Transverse colon (tissue), 4 donors: ENCODE measurements at regions not wholly inside any gene's neighbourhood (a gene's known extent, or its start where the extent isn't known, plus 50 kb on each side); places are given as distances from the start of the nearest gene placed in this dataset.

Experiments used
- DNase-seq: peaks from one replicate; pipeline ENCODE4 v3.0.0-alpha.2; 2019
- H3K27ac ChIP-seq, 4 donors: fragments of 200-600 bp; sonication (generic); 2 replicates each; pipeline ENCODE4 v1.5.1; 2016 to 2018; ENCODE audit warnings: inconsistent platforms in 4 of 4
- H3K27me3 ChIP-seq: fragments of 200-600 bp; sonication (generic); 2 replicates; pipeline ENCODE4 v1.5.1; 2017; ENCODE audit warnings: inconsistent platforms
- H3K36me3 ChIP-seq, 4 donors: fragments of 200-600 bp; sonication (generic); 2 replicates each; pipeline ENCODE4 v1.5.1; 2017 to 2019; ENCODE audit warnings: inconsistent platforms in 4 of 4
- H3K4me1 ChIP-seq, 4 donors: fragments of 200-600 bp; sonication (generic); 2 replicates each; pipeline ENCODE4 v1.5.1; 2017 to 2020; ENCODE audit warnings: inconsistent platforms in 4 of 4
- H3K4me3 ChIP-seq, 4 donors: fragments of 200-600 bp; sonication (generic); 1 replicate in 1 of 4; 2 replicates in 3 of 4; pipeline versions ENCODE4 v1.5.1 to v1.6.1; 2017 to 2019; ENCODE audit warnings: inconsistent platforms in 4 of 4
- H3K9me3 ChIP-seq, 2 donors: fragments of 200-600 bp; sonication (generic); 2 replicates each; pipeline ENCODE4 v1.5.1; 2017 to 2019; ENCODE audit warnings: inconsistent platforms in 2 of 2
- CTCF ChIP-seq, 5 experiments: fragments of 200-600 bp in 3 of 5; fragments of 450-650 bp in 2 of 5; sonication (generic) in 3 of 5; IDR thresholded peaks; 1 replicate in 2 of 5; 2 replicates in 3 of 5; pipeline ENCODE4 v1.5.1; 2016 to 2017; ENCODE audit warnings: antibody characterized with exemption in 5 of 5, inconsistent platforms in 3 of 5, mild to moderate bottlenecking in 2 of 5, moderate library complexity in 1 of 5
- EP300 ChIP-seq: sonication (generic); formaldehyde crosslinking; IDR thresholded peaks from one replicate; pipeline ENCODE4 v1.6.1; 2017; ENCODE audit warnings: antibody characterized with exemption, low read depth
- POLR2A ChIP-seq: fragments of 450-650 bp; IDR thresholded peaks from one replicate; pipeline ENCODE4 v1.6.1; 2016; ENCODE audit warnings: antibody characterized with exemption, mild to moderate bottlenecking, moderate library complexity
- POLR2AphosphoS5 ChIP-seq, 3 donors: sonication (generic); formaldehyde crosslinking; IDR thresholded peaks; one replicate each; pipeline ENCODE4 v1.6.1; 2016; ENCODE audit warnings: antibody characterized with exemption in 3 of 3
- WGBS, 2 donors: methylation state at CpG; one replicate each; pipeline ENCODE4 v1.1.5; 2018; ENCODE audit warnings: low coverage in 1 of 2; 5-methylcytosine and 5-hydroxymethylcytosine counted together
- in situ Hi-C, 4 donors: fragments of 200-750 bp; cut with MboI; loops; one replicate each; pipeline versions ENCODE4 v1.15.0 to v1.15.1; 2017; ENCODE audit warnings: low sequenced_read_pairs in 3 of 4, low pct_ligation_motif_present in 1 of 4, low pct_unique_long_range_greater_than_20kb in 1 of 4
- intact Hi-C: fragments of 100-400 bp; cut with DNase I; formaldehyde crosslinking; loops from one replicate; pipeline ENCODE4 v1.15.1; 2023; ENCODE audit warnings: low total_unique reads

DNA sequence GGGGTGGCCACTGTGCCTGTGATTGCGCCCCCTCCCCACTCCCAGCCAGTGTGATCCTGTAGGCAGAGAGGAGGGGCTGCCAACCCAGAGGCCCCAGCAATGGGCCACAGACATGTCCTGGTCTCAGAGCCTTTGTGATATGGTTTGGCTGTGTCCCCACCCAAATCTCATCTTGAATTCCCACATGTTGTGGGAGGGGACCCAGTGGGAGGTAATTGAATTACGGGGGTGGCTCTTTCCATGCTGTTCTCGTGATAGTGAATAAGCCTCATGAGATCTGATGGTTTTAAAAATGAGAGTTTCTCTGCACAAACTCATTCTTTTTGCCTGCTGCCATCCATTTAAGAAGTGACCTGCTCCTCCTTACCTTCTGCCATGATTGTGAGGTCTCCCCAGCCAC lies 56.8 kb upstream of the ZNF469 start:
- H3K4me1 ChIP-seq = no peaks in the 10 kb centered on the region
- no peaks in the 10 kb centered on the region for H3K9me3 ChIP-seq
- H3K27me3 ChIP-seq = no peaks in the 10 kb centered on the region
- H3K27ac ChIP-seq = no peak overlapping the region
- intact Hi-C loops (no loop called here), in situ Hi-C loops (no loop called here)
- WGBS, 2 donors = 87% methylated on average over 3 of the region's 3 CpGs; no CpG with 5 or more reads in 1 of the 2 donors
- H3K36me3 ChIP-seq = no peaks in the 10 kb centered on the region
- TF ChIP-seq CTCF (IDR thresholded peaks at IDR 0.05) = no peak
- no peak for TF ChIP-seq POLR2A
- TF ChIP-seq POLR2AphosphoS5 (IDR thresholded peaks at IDR 0.05) = no peak
- no peak for TF ChIP-seq EP300
- DNase-seq = no peak
- no peak overlapping the region for H3K4me3 ChIP-seq

DNA sequence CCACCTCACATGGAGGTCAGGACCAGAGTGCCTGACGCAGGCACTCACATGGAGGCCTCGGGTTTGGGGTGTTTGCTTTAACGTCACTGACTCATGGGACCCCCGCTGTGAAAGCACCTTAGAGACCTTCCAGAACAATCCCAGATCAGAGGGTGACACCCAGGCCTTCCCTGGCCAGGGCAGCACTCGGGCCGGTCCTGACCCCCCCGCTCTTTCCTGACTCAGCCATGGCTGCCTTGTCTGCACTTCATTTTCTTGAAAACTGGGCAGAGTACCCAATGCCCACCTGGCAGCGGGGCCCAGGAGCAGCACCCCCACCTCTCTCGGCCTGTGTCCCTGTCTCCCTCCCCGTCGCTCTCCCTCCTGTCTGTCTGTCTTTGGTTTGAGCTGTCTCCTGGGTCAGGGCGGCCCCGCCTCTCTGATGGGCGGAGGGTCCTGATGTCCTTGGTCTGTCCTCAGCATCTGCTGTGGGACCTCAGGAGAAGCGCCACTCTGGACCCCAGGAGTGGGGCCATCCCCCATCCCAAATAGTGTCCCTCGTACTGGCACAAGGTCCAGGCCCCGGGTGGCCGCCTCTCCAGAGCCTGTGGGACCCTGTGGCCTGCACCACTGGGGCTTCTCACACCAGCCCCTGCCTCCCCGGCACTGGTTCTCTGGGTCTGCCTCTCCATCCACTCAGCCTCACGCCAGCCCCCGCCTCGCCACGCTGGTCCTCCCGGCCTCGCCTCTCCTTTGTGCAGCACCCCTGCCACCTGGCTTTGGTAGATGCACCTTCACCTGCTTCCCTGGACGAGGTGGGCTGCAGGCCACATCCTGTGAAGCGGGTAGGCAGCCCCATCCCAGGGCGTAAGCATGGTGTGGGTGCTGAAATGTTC lies 55.9 kb upstream of the ZNF469 start:
- Histone ChIP-seq H3K27ac (no peak overlapping the region), H3K36me3 (no peaks in the 10 kb centered on the region), H3K4me3 (no peak overlapping the region), H3K4me1 (no peaks in the 10 kb centered on the region), H3K9me3 (no peaks in the 10 kb centered on the region), H3K27me3 (no peaks in the 10 kb centered on the region)
- in situ Hi-C loops (no loop called here), intact Hi-C loops (no loop called here)
- no peak for TF ChIP-seq CTCF (IDR thresholded peaks at IDR 0.05)
- no peak for TF ChIP-seq POLR2A
- TF ChIP-seq EP300 = no peak
- no peak for TF ChIP-seq POLR2AphosphoS5 (IDR thresholded peaks at IDR 0.05)
- DNase-seq = no peak
- WGBS, 2 donors = 92% methylated on average over 17 of the region's 28 CpGs; no CpG with 5 or more reads in 1 of the 2 donors

DNA sequence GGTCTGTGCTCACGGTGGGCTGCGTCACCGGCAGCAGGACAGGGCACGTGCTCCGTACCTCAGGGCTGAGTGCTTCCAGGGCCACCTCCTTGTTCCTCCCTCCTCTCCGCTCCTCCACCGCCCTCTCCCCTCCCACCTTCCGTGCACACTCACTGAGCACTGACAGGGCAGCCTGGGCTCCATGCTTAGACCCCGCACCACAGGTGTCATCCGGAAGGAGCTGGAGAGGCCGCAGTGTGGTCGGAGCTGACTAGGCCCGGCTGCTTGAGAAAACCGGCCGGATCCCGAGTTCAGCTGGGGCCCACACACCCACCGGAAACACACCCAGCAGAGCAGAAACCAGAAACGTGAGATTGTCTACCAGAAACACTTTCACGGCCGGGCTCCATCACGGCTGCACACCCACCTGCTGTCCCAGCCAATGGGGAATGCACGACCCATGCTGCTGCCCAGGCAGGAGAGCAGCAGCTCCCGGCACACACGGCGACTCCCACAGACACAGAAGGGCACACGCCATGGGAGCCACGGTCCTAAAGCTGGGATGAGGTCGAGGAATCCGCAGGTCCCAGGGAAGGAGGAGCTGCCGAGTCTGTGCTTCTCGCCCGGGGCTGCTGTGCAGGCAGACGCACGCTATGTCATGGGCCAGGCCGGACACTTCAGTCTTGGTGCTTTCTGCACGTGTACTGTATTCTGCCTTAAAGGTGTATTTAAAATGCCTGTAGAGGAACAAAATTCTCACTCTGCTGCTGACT lies 55.0 kb upstream of the ZNF469 start:
- Histone ChIP-seq H3K27ac (no peak overlapping the region), H3K4me3 (no peak overlapping the region), H3K36me3 (no peaks in the 10 kb centered on the region), H3K9me3 (no peaks in the 10 kb centered on the region), H3K4me1 (peaks cover 0 to 5% (median 2%) of the 10 kb centered on the region in 4 donors), H3K27me3 (no peaks in the 10 kb centered on the region)
- no peak for DNase-seq
- no peak for TF ChIP-seq EP300
- no peak for TF ChIP-seq POLR2AphosphoS5 (IDR thresholded peaks at IDR 0.05)
- TF ChIP-seq CTCF (IDR thresholded peaks at IDR 0.05) = no peak
- no peak for TF ChIP-seq POLR2A
- in situ Hi-C loops (no loop called here), intact Hi-C loops (no loop called here)
- 80% methylated on average over 36 of the region's 36 CpGs; no CpG with 5 or more reads in 1 of the 2 donors for WGBS, 2 donors

DNA sequence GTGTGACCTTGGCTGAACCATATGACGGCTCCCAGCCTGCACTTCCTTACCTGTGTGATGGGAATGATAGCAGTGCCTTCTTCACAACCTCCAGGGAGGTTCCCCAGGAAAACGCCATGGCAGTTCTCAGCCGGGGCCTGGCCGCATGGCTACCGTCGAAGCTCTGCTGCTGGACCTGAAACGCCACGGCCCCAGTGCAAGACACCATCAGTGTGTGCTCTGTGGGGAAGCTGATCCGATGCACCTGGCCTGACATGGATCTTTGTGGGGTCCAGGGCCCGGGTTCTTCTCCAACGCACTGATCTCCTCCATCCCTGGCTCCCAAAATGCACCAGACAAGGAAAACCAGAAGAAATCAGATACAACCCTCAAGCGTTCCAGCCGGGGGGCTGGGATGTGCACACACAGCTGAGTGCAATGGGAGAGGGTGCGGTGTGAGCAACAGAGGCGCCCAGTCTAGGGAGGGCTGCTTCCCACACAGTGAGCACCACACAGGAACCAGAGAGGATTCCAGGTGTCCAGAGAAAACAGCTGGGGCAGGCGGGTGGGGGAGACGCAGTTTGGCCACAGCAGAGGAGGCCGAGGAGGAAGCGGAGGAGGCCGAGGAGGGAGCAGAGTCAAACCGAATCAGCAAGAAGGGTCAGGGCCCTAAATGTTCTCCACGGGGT lies 54.3 kb upstream of the ZNF469 start:
- H3K4me1 ChIP-seq = peaks cover 0 to 6% (median 3%) of the 10 kb centered on the region in 4 donors
- no peak for TF ChIP-seq POLR2AphosphoS5 (IDR thresholded peaks at IDR 0.05)
- TF ChIP-seq EP300 = no peak
- TF ChIP-seq CTCF (IDR thresholded peaks at IDR 0.05) = no peak
- no peak for TF ChIP-seq POLR2A
- H3K36me3 ChIP-seq = no peaks in the 10 kb centered on the region
- in situ Hi-C loops (no loop called here), intact Hi-C loops (no loop called here)
- WGBS, 2 donors = 73 to 80% methylated on average over 6 to 22 of the region's 22 CpGs
- no peak overlapping the region for H3K4me3 ChIP-seq
- no peaks in the 10 kb centered on the region for H3K27me3 ChIP-seq
- no peak overlapping the region for H3K27ac ChIP-seq
- no peaks in the 10 kb centered on the region for H3K9me3 ChIP-seq
- DNase-seq = no peak
